GM12873 (cell line): ENCODE measurements at regions not wholly inside any gene's neighbourhood (a gene's known extent, or its start where the extent isn't known, plus 50 kb on each side); places are given as distances from the start of the nearest gene placed in this dataset.

ENCODE experiments used
- TF ChIP-seq, protein P1 (sequence below): IDR thresholded peaks from 2 replicates; pipeline ENCODE4 v1.5.1; 2012; ENCODE audit warnings: low read depth, mild to moderate bottlenecking, moderate library complexity, low read length, control low read depth; ENCODE audit not compliant: insufficient read depth; ENCODE audit errors: missing control alignments

DNA sequence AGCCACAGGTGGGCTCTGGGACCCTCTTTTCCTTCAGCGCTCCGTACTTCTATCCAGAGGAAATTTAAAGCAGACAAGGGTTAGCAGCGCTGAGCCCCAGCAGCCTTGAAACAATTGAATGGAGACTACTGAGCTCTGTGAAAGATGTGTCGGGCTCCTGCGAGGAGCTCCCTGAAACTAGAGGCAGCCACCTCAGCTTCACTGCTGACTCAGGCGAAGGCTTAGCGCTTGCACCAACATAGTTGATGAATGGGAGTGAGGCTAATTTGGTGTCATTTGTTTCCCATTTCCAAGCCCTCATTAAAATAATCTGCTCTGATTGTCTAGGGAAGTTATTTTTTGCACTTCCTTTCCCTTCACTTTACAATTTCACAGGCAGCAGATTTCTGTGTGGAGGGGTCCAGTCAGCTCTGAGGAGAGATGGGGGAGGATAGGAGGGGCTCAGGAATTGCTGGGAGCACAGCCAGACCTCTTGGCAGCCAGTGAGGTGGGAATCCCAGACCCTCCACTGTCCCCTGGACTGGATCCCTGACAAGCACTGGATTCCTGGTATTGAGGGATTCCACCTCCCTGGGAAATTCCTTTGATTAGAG lies 398.9 kb upstream of the PLXNA2 start:
- TF ChIP-seq, protein P1, sequence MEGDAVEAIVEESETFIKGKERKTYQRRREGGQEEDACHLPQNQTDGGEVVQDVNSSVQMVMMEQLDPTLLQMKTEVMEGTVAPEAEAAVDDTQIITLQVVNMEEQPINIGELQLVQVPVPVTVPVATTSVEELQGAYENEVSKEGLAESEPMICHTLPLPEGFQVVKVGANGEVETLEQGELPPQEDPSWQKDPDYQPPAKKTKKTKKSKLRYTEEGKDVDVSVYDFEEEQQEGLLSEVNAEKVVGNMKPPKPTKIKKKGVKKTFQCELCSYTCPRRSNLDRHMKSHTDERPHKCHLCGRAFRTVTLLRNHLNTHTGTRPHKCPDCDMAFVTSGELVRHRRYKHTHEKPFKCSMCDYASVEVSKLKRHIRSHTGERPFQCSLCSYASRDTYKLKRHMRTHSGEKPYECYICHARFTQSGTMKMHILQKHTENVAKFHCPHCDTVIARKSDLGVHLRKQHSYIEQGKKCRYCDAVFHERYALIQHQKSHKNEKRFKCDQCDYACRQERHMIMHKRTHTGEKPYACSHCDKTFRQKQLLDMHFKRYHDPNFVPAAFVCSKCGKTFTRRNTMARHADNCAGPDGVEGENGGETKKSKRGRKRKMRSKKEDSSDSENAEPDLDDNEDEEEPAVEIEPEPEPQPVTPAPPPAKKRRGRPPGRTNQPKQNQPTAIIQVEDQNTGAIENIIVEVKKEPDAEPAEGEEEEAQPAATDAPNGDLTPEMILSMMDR = no peak

DNA sequence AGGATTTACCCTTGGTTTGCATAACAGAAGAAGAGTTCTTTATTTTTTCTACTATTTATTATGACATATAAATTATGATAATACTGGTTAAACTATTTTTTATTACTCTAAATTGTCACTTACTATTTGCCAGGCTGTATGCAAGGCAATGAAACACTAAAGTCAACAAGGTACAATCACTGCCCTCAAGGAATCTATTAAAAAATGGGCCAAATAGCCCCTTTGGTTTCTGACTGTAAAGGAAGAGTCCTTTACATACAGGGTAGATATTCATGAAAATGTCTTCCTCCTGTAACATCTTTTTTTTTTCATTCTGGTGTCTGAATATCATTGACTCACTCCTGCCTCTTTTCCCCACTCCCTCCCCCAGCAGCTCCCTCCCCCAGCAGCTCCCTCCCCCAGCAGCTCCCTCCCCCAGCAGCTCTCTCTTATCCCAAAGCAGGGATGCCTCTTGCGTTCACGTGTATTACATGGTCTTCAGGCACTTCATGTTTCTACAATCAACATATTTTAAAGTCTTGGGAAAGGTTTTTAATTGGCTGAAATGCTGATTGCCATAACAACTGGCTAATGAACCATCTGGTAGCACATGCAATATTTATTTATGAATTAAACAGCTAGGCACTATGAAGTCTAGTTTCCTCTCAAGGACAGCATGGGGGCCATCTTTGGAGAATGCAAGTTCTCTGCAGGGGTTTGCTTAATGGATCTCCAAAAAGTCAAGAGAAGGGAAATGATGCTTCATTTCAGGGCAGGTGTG lies 400.4 kb upstream of the PLXNA2 start:
- TF ChIP-seq, protein P1 = no peak

- TF ChIP-seq, protein P1 = no peak
These were observed 402.2 kb upstream of the PLXNA2 start for GRCh38 chr1:208646431-208646830.

DNA sequence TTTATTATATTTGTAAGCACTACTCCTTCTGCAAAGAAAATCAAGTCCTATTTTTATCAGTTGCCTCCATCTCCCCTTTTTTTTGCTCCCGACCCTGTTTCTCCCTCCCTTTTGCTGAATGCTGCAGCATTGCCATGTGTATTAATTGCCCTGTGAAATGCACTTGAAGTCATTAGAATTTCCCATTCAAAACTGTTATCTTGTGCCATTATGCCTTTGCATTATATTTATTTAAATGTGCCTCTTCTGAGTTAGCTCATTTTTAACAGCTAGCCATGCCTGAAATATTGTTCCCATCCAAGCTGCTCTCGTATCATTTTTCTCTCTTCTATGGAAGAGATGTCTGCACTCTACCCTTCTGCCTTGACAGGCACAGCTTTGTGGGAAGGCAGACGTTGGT lies 404.0 kb upstream of the PLXNA2 start:
- TF ChIP-seq, protein P1 = no peak

DNA sequence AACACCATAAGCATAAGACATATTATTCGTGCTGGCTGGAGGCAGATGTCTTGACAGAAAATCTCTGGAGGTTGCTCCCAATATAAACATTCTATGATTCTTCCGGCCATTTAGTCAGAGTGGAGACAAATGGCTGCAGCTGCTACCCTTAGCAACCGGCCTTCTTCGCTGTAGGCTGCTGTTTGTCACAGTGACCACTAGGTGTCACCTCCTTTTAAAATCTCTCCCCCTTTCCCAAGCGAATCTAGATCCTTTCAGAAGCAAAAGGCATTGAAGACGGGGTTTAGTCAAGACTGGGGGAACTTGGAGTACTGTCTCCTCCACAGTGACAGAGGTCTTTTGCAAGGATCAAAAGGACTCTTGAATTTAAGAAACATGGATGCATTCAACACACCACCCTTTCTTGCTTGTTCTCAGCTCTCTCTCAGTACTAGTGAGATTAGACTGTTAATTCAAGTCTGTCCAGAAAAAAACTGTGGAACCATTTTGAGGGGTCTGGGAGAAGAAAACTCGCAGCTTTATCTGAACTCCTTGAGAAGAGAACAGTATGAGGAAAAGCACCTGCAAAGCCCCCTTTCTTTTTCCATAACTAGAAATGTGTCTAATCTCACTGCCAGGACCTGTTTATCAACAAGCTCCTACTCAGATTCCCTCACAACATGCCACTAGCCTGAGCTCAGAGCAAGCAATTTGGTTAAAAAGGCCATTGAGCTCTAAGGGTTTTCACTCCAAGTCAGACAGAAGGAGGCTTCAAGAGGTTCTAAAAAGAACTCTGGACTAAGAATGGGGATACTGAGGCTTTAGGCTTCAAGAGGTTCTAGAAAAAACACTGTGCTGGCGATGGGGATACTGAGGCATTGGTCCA lies 408.3 kb upstream of the PLXNA2 start:
- TF ChIP-seq, protein P1 = peak; percentile 84

GRCh38 chr1:208653426-208653825 lies 409.2 kb upstream of the PLXNA2 start:
- TF ChIP-seq, protein P1 = no peak

DNA sequence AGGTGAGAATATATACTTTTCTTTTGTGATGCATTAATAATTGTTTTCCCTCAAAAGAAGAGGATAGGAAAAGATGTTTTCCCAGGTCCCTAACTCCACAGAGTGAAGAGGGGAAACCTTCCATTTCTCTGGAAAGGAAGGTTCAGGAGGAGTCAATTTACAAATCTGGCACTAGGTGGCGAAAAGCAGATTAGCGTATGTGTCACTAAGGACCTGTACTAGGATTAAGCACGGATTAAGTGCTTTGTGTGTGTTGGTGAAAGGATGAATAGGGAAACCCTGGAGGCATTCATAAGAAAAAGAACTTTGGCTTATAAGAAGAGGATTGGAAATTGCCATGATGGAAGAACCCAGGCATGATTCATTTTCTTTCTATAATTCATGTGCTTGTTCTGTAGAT lies 410.1 kb upstream of the PLXNA2 start:
- TF ChIP-seq, protein P1 = peak; percentile 55
